GM18858 (cell line): ENCODE measurements at regions not wholly inside any gene's neighbourhood (a gene's known extent, or its start where the extent isn't known, plus 50 kb on each side); places are given as distances from the start of the nearest gene placed in this dataset.
"Not testable (repeated sequence)": the region's sequence is repeated elsewhere in the genome, so short reads cannot be mapped to it uniquely, and the experiment has no call there.

ENCODE experiments used
- ATAC-seq: cut with Tn5 transposase; IDR thresholded peaks from one replicate; pipeline ENCODE4 v1.9.1; 2021; ENCODE audit not compliant: unreplicated experiment

DNA sequence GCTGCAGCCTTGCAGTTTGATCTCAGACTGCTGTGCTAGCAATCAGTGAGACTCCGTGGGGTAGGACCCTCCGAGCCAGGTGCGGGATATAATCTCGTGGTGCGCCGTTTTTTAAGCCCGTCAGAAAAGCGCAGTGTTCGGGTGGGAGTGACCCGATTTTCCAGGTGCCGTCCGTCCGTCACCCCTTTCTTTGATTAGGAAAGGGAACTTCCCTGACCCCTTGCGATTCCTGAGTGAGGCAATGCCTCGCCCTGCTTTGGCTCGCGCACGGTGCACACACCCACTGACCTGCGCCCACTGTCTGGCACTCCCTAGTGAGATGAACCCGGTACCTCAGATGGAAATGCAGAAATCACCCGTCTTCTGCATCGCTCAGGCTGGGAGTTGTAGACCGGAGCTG is 203.2 kb downstream of the SNCAIP start:
- ATAC-seq = not testable (repeated sequence)

DNA sequence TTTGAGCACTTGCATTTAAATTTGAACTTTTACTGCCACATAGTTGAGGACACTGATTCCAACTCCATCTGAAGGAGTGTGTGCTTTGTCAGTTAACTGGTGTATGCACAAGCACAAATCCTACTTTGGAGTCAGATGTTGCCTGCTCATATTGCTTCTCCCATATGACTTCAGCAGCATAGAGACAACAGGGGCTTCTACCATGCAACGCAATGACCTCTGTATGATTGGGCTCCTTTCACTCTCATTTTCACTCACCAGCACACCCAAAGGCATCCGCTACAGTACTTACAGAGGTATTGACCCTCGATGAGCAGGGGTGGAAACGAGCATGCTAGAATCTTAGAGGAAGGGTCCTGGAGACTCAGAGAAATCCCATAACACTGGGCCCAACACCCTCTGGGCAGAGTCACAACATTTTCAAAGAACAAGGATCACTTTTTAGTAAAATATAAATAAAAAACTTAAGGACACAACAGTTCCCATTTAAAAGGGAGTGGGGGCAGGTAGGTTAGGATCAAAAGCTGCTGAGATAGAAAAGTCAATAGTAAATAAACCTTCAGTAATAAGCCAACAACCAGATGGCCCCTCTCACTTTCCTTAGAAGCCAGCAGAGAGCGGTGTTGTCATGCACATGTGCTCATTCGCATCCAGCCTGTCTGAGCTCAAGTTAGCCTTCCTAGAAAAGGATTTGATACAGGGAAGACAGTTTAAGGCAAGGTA is 203.8 kb downstream of the SNCAIP start:
- ATAC-seq = no peak

DNA sequence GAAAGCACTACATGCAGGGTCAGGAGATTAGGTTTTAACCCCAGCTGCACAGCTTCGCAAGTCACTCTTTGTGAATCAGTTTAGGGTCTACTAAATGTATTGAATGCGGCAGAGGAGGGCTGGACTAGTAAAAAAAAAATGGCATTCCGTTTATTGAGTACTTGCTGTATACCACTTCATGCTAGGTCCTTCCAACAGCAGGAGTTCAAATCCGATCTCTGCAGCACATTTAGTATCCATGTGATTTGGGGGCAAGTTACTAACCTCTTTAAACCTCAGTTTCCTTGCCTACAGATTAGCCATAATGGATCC is 204.4 kb downstream of the SNCAIP start:
- ATAC-seq = no peak

DNA sequence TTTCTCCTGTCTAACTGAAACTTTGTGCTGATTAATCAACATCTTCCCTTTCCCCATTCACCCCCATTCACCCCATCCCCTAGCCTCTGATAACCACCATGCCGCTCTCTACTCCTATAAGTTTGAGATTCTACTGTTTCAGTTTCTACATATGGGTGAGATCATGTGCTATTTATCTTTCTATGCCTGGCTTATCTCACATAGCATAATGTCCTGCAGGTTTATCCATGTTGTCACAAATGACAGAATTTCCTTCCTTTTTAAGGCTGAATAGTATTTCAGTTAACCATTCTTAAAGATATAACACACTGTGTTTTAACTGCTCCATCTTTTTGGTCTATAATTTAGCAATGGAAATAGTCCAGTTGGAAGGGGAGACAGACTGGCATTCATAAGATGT is 205.1 kb downstream of the SNCAIP start:
- ATAC-seq = no peak

DNA sequence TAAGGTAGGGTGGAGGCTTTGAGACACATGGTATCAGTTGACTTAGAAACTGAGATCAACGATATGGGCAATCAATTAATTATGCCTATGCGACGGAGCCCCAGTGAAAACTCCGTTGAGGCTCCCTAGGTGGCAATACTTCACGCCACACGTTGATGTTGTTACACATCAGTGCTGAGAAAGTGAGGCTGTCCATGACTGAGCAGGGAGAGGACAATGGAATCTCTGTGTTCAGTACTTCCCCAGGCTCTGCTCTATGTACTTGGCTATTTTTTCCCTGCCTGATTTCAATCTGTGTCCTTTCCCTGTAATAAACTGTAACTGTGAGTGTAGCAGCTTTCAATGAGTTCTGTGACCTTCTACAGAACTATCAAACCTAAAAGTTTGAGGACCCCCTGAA is 211.7 kb downstream of the SNCAIP start:
- ATAC-seq = no peak

DNA sequence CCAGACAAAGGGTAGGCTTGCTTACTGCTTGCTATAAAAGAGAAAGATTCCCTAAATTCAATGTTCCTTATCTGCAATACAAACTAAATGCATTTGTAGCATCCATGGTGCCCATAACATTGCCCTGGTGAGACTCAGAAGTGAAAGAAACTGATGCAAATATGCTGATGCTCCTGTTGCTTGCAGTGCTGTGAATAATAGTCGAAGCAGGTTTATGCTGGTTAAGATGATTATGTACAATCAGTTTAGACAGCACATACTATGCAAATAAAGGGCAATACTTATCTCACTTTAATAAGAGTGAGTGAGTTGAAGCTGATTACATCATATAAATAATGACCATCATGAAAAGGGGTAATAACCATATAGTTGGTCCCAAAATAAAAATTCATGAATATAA is 215.5 kb downstream of the SNCAIP start:
- ATAC-seq = no peak

DNA sequence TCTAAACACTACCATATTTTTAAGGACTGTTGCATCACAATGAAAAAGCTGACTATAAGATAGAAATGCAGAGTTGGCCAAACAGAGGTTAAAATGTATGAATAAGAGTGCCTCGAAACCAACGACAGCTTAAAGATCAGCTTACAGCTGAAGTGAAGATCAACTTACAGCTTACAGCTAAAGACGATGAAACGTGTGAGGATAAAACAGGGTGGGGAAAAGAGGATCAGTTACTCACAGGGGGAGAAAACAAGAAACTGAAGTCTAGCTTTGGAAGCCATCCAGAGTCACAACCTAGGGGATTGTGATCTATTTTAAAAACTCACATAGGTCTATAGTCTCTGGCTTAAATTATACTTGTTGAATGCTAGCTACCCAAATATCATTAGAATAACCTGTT is 220.0 kb downstream of the SNCAIP start:
- no peak for ATAC-seq

DNA sequence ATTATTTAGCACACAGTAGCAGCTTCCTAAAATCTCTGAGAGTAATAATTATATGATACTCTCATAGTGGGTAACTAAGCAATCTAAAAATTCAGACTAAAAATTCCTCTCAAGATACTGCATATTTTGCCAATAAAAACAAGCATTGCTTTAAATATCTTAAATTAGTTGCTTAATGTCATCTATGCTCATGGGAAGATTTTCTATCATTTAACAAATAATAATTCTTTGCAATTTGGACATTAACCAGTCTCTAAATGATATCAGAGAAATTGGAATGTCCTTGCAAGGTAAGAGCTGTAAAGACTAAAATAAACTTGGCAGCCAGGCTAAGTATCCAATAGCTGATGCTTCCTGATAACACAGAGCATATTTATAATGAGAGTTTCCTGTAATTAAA is 221.8 kb downstream of the SNCAIP start:
- no peak for ATAC-seq

DNA sequence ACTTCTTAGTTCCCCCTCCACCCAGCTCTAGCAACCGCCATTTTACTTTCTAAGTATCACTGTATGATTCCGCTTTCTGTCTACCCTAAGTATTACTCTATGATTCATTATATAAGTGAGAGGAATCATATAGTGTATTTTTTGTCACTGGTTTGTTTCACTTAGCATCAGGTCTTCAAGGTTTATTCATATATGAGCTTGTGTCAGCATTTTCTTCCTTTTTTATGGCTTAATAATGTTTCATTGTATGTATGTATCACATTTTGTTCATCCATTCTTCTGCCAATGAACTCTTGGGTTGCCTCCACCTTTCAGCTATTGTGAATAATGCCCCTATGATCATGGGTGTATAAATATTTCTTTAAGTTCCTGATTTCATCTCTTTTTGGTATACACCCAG is 222.8 kb downstream of the SNCAIP start:
- ATAC-seq = no peak

DNA sequence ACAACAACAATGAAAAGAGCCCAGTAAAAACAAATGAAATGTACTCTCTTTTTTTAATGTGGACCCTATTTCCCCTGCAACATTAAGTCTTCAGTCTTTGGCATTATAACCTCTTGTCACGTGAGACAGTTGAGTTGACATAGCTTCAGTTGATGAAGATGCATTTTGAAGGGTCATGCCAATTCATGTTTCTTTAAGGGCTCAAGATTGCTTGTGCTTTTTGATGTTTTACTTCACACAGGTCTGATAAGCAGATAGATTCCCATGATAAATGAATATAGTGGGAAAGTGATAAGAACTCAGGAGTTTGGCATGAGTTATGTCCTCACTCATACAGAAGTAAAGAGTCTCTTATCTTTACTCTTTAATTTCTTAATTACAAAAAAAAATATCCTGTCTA is 229.4 kb downstream of the SNCAIP start:
- no peak for ATAC-seq

DNA sequence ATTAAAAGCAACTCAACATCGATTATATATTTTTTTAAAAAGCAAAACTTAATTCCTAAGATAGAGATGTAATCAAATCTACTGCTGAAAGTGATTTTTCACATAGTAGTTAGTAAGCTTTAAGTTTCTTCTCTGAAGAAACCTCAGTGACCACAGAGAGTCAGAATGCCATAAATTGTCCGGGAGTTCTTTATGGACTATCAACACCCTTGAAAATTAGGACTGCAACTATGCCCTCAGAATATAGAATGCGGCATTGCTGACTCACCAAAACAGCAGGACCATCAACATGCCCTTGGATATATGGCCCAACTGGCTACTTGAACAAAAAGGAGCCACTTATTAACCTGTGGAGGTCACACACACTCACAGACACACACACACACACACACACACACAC is 228.9 kb upstream of the SNX2 start:
- ATAC-seq = no peak

DNA sequence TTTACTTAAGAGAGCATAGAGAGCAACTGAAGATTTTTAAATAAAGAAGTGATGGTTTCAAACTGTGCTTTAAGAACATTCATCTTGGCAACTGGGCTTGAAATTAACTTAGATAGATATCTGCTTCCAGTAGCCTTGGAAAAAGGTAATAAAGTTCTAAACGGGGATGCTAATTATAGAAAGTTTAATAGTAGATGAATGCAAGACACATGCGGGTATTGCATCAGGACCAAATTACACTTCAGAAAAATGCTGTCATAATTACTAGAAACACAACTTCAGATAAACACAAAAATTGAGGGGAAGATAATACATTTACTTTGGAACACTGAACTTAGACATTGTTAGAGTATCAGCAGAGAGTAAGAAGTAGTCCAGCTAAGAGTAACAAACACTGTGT is 227.7 kb upstream of the SNX2 start:
- ATAC-seq = no peak

DNA sequence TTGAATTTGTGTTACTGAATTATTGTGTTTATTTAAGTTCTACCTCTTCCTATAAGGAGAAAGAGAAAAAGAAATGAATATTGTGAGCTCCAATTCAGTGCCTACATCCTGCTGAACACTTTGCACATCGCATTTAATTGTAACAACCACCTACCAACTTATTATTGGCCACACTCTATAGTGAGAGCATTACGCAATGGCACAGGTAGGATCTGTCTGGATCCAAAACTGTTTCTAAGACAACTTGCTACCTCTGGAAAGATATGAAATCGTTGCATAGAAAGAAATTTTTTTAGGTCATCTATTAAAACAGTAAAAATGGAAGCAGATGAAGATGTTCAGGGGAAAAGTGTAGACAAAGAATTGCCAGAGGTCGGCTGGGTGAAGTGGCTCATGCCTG is 227.2 kb upstream of the SNX2 start:
- no peak for ATAC-seq

DNA sequence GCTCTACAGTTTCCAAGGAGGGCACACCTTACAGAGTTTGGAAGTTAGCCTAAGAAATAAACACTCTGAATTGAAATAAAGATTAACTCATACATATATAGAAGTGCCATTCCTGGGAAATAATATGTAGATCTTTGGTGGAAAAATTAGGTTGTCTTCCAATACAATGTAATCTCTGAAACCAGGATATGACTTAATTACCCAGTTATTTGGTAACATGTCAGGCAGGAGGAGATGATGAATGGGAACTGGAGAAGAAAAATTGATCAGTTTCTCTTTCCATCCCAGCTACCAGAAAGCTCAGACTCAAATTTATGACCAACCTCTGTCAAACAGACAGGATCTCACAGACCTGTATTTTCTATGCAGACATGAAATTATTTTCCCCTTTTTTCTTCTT is 215.2 kb upstream of the SNX2 start:
- no peak for ATAC-seq

DNA sequence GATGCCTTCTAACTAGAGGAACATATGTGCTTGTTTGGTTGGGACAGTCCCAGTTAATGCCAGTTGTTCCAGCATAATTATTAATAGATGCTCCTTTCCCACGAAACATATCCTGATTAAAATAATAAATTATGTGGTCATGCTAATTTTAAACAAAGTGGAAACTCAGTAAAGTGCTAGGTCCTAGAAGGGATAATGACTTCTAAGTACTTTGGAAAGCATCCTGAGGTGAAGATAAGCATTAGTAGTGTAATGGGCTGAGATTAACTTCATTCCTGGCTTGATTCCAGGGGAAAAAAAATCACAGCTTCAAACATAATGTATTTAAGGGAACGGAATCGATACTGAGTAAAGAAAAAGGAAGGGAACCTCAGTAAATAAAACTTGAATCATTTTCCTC is 213.7 kb upstream of the SNX2 start:
- no peak for ATAC-seq

DNA sequence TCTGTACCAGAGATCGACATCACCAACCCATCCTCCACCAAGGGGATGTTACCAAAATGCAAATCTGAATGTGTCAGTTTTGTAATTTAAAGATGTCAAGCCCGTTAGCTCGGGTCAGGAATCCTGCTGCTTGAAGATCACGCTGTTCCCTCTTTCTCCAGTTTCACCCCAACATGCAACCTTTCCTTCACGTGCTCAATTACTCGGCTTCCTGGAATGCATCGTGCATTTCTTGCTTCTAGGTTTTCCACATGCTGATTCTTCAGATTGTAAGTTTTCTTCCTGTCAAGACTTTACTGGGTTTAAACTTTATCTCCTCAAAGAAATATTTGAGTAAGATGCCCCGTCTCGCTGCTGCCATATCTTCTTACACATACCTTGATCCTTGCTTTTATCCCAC is 209.5 kb upstream of the SNX2 start:
- ATAC-seq = no peak

DNA sequence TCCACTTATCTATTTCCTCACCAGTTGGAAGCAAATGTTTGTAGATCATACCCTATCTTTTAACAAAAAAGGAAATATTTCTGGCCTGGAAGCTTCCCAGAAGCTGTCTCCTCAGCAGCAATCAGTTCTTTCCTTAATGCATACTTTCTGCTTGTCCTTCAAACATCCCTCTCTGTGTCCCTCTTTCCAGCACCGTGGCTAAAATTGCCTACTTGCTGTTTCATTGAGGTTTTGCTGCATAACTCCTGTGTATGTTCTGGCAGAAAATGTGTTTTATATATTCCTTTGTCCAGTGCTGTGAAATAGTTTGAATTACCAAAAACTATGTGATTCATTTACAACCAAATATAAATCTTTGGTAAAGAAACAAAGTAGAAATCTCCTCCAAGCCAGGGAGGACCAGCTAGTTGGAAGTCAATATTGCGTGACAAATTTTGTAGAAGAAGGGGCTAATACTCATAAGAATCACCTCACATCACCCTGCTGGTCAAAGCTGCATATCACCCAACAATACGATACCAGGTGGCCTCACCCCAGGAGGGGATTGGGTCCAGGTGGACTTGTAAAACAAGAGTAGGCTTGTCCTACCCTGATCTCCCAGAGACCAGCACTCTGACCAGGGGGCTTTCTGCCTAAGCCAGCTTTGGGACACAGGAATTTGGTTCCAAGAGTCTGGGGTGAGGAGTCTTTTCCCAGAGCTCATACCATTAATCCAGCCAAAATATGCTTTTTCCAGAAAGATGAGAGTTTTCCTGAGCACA is 198.4 kb upstream of the SNX2 start:
- ATAC-seq = no peak

DNA sequence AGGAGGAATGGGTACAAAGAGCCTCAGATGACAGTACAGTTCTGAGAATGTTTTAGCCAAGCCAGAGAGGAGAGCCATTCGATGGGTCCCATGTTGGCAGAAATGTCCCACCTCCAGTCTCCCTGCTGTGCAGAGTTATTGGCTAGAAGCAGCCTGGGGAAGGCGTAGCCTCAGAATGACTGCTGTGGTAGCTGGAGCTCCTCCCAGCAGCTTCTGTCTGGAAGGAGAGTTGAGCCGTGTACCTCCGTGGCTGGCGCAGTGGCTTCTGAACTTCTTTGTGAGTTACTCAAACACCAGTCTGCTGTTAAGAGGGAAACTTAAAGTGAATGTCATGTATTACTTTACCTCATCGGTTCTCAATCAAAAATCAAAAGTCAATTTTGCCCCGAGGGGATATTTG is 193.3 kb upstream of the SNX2 start:
- no peak for ATAC-seq

DNA sequence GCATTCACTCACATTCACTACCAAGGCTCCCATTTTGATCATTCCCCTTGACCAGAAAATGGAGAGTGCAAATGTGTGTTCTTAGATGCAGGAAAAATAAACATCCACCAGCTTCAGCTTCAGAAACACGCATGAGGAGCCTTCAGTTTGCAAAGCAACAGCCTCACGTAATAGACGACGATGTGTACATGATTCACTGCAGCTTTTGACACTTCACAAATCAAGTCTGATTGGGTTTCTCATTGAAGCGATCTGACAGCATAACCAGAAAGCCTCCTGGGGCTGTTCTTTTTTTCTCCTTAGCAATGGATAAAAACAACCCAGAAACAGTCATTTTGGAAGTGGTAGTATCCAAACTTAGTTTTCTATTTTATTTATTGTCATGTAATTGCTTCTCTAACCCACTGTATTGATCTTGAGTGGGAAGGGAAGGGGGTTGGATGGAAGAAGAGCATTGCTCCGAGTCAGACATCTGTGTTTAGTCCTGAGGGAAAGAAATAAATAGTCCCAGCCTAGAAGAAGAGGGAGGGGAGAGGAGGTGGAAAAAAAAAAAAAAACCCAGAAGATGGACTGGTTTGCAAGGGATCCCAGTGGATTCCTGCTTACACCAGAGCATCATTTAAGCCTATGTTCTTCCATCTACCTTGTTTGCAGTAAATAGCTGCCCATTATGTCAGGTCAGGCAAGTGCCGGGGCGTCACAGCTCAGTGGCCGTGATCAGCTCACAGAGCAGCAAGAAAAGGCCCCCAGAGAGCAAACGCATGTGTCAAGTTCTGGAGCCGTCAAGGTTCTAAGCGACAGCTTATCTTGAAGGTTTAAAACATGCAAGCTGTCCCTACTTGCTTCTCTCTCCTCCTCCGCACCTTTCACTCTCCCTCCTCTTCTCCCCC is 190.2 kb upstream of the SNX2 start:
- ATAC-seq = no peak

DNA sequence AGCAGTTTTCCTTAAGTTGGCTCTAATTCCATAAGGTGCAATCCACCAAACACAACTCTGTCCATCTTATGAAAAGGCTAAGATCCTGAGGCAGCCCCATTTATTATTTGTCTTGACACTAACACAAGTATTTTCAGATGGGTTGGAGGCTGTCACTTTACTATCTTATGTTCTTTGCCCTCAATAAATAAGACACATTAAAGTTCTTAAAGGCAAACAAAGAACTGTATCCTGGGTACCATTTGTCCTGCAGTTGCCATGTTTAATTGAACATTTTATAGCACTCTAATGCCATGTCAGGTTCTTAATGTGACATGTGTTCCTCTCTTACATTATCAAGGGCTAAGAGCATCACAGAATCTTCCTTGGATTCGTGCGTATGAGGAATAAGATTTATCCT is 189.5 kb upstream of the SNX2 start:
- no peak for ATAC-seq

DNA sequence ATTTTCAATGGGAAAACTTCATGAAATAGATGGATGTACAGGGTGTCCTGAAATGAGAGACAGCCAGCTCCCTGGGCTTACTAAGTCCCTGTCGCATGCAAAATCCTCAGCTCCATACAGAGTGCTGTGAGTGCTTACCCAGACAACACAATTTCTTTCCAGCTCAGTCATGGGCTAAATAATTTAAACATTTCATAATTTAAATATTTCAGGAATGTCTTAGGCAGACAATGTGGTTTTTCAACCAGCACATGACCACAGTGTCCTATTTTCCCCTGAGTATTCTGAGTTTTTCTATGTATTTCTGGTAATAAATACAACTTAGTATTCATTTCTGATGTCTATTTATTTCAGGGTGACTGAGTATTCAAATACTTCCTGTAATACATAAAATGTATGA is 188.5 kb upstream of the SNX2 start:
- ATAC-seq = no peak

DNA sequence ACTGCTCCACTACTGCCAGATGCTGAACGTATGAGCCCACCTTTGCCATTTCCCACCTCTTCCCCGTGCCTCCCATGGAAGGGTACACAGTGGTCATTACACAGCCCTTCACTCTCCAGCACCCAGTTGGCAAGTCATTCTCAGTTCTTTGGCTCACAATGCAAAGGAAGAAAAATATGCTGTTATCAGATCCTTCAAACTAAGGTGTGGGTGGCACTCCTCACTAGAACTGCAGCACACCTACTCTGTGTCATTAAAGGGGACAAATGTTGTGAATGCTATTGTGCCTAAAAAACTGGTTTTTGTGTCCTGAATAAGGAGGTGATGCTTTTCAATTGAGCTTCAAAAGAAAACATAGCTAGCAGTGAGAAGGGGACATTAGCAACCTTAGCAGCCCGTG is 183.1 kb upstream of the SNX2 start:
- no peak for ATAC-seq
